ENCODE measurements at regions not wholly inside any gene's neighbourhood (a gene's known extent, or its start where the extent isn't known, plus 50 kb on each side); places are given as distances from the start of the nearest gene placed in this dataset.

- no peak for TF ChIP-seq CTCF (IDR thresholded peaks at IDR 0.05)
- H3K9me3 ChIP-seq = no peaks in the 10 kb centered on the region
- H3K27ac ChIP-seq = no peak overlapping the region
- no peak overlapping the region for H3K4me3 ChIP-seq
- ATAC-seq (no peak), DNase-seq (no peak)
- H3K4me1 ChIP-seq = no peaks in the 10 kb centered on the region
- intact Hi-C loops (cut with DNase I) = no loop called here
- H3K36me3 ChIP-seq = no peaks in the 10 kb centered on the region
- H3K27me3 ChIP-seq (ENCODE audit: low read depth) = no peaks in the 10 kb centered on the region
Observed at GRCh38 chr19:32023564-32023832, 321.9 kb upstream of the ZNF507 start.

- no peak for ATAC-seq
- Histone ChIP-seq H3K27me3 (ENCODE audit: low read depth) (no peaks in the 10 kb centered on the region), H3K27ac (no peak overlapping the region), H3K36me3 (no peaks in the 10 kb centered on the region), H3K4me3 (no peak overlapping the region), H3K9me3 (no peaks in the 10 kb centered on the region), H3K4me1 (no peaks in the 10 kb centered on the region)
- no peak for DNase-seq
- TF ChIP-seq CTCF (IDR thresholded peaks at IDR 0.05) = no peak
- intact Hi-C loops (cut with DNase I) = no loop called here
Observed at GRCh38 chr19:32029235-32029634, 316.2 kb upstream of the ZNF507 start.

- no peak for TF ChIP-seq CTCF (IDR thresholded peaks at IDR 0.05)
- DNase-seq = no peak
- Histone ChIP-seq H3K36me3 (no peaks in the 10 kb centered on the region), H3K4me3 (no peak overlapping the region), H3K4me1 (no peaks in the 10 kb centered on the region), H3K27ac (no peak overlapping the region), H3K9me3 (no peaks in the 10 kb centered on the region), H3K27me3 (ENCODE audit: low read depth) (no peaks in the 10 kb centered on the region)
- no peak for ATAC-seq
- intact Hi-C loops (cut with DNase I) = no loop called here
Observed at GRCh38 chr19:32032561-32032960, 312.8 kb upstream of the ZNF507 start.

- Histone ChIP-seq H3K4me3 (no peak overlapping the region), H3K36me3 (no peaks in the 10 kb centered on the region), H3K9me3 (no peaks in the 10 kb centered on the region), H3K4me1 (no peaks in the 10 kb centered on the region), H3K27me3 (ENCODE audit: low read depth) (no peaks in the 10 kb centered on the region), H3K27ac (no peak overlapping the region)
- ATAC-seq (no peak), DNase-seq (no peak)
- intact Hi-C loops (cut with DNase I) = no loop called here
- TF ChIP-seq CTCF (IDR thresholded peaks at IDR 0.05) = no peak
Observed at GRCh38 chr19:32035626-32036025, 309.8 kb upstream of the ZNF507 start.

DNA sequence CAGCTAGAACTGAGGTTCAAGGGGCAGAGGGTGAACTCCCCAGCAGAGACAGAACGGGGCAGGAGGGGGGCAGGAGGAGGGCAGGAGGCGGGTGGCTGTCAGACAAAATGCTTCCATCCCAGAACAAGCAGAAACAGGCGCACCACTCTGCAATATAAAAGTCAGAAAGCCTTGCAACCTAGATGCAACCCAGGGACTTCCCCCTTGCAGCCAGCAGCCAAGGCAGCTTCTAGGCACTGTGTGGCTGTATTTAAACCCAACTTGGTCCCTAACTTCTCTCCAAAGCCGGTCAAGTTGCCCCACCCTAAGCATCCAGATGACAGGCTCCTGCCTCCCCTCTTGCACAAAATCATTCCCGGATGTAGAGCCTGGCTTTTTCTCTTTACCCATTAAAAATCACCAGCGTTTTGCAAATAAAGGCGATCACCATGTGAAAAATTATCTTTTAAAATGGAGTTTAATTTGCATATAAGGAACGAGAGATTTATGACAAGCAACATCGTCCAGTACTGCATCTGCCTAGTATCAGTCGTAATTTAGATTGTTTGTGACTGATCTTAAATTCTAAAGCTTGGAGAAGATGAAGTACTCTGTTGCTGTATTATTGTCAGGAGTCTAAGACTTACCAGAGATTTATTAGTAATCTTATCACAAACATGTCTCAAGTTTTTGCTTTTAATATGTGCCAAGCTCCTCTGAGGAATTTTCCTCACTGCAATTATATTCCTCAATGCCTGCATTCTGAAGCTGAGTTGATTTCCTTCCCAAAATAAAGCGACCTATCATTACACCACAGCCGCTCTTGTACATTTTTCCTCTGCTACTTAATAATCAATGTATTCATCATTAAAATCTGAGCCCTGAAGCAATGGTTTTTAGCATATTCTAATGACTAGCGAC lies 307.1 kb upstream of the ZNF507 start:
- no peaks in the 10 kb centered on the region for H3K36me3 ChIP-seq
- ATAC-seq = no peak
- DNase-seq = no peak

More for the DNA sequence above, 307.1 kb upstream of the ZNF507 start:
- H3K27ac ChIP-seq = no peak overlapping the region
- no peak overlapping the region for H3K4me3 ChIP-seq
- no peaks in the 10 kb centered on the region for H3K9me3 ChIP-seq
- peaks cover 10% of the 10 kb centered on the region for H3K27me3 ChIP-seq (ENCODE audit: low read depth)
- no peak for TF ChIP-seq CTCF (IDR thresholded peaks at IDR 0.05)
- intact Hi-C loops (cut with DNase I) = no loop called here
- peaks cover 10% of the 10 kb centered on the region for H3K4me1 ChIP-seq

Measured in lower lobe of right lung (tissue), 2 donors.